Activated naive CD4-positive, alpha-beta T cell treated with anti-CD3 and anti-CD28 coated beads for 36 hours (primary cell): ENCODE measurements at regions not wholly inside any gene's neighbourhood (a gene's known extent, or its start where the extent isn't known, plus 50 kb on each side); places are given as distances from the start of the nearest gene placed in this dataset.

Source experiments
- CTCF ChIA-PET: fragments of 350-600 bp; sonication (Branson Sonifier 250); formaldehyde crosslinking; loops from one replicate; lab custom pipeline; 2021; ENCODE audit warnings: antibody characterized with exemption; lab: Charles Lee
- DNase-seq: peaks from one replicate; pipeline ENCODE4 v3.0.0-alpha.2; 2020
- H3K27ac Mint-ChIP-seq: one replicate; pipeline ENCODE4 v1.8.0; 2021; ENCODE audit warnings: mild to moderate bottlenecking, mixed read lengths
- H3K27me3 Mint-ChIP-seq: one replicate; pipeline ENCODE4 v1.8.0; 2021; ENCODE audit warnings: low read depth, mixed read lengths
- H3K36me3 Mint-ChIP-seq: one replicate; pipeline ENCODE4 v1.8.0; 2021; ENCODE audit warnings: low read depth, mixed read lengths
- H3K4me1 Mint-ChIP-seq: one replicate; pipeline ENCODE4 v1.8.0; 2021; ENCODE audit warnings: low read depth, mixed read lengths
- H3K4me3 Mint-ChIP-seq: one replicate; pipeline ENCODE4 v1.8.0; 2021; ENCODE audit warnings: mild to moderate bottlenecking, moderate library complexity, mixed read lengths
- H3K9me3 Mint-ChIP-seq: one replicate; pipeline ENCODE4 v1.8.0; 2021; ENCODE audit warnings: mixed read lengths
- intact Hi-C: fragments of 100-400 bp; cut with micrococcal nuclease; formaldehyde crosslinking; loops from one replicate; pipeline ENCODE4 v1.15.1; 2023

GRCh38 chr10:47095211-47095610, 184.0 kb downstream of the PTPN20 start:
- Mint-ChIP-seq H3K4me1 (no peaks in the 10 kb centered on the region), H3K36me3 (no peaks in the 10 kb centered on the region), H3K27me3 (no peaks in the 10 kb centered on the region), H3K27ac (no peak overlapping the region), H3K4me3 (no peak overlapping the region), H3K9me3 (no peaks in the 10 kb centered on the region)
- DNase-seq: no peak
- CTCF ChIA-PET: no interaction called here
- intact Hi-C loops: no loop called here

GRCh38 chr10:47095848-47096612, 184.8 kb downstream of the PTPN20 start:
- Mint-ChIP-seq H3K27ac (no peak overlapping the region), H3K36me3 (no peaks in the 10 kb centered on the region), H3K4me1 (no peaks in the 10 kb centered on the region), H3K9me3 (no peaks in the 10 kb centered on the region), H3K4me3 (no peak overlapping the region), H3K27me3 (no peaks in the 10 kb centered on the region)
- intact Hi-C loops: no loop called here
- CTCF ChIA-PET: interaction anchor here (0.6 to 1.6 kb wide), 5 partner anchors 10 to 245 kb away, joined by 3 to 5 read pairs (median 3); no protein-coding TSS in a partner anchor
- DNase-seq: no peak

- CTCF ChIA-PET: no interaction called here
- H3K4me1 Mint-ChIP-seq: no peaks in the 10 kb centered on the region
- H3K27ac Mint-ChIP-seq: no peak overlapping the region
- H3K9me3 Mint-ChIP-seq: no peaks in the 10 kb centered on the region
- no peak for DNase-seq
- intact Hi-C loops: no loop called here
- H3K4me3 Mint-ChIP-seq: no peak overlapping the region
- no peaks in the 10 kb centered on the region for H3K36me3 Mint-ChIP-seq
- no peaks in the 10 kb centered on the region for H3K27me3 Mint-ChIP-seq
These were observed 187.0 kb downstream of the PTPN20 start for GRCh38 chr10:47098238-47098637.

GRCh38 chr10:47098964-47099363, 187.7 kb downstream of the PTPN20 start:
- no peak for DNase-seq
- intact Hi-C loops: no loop called here
- Mint-ChIP-seq H3K9me3 (no peaks in the 10 kb centered on the region), H3K4me1 (no peaks in the 10 kb centered on the region), H3K4me3 (no peak overlapping the region), H3K27ac (no peak overlapping the region), H3K36me3 (no peaks in the 10 kb centered on the region), H3K27me3 (no peaks in the 10 kb centered on the region)
- CTCF ChIA-PET: no interaction called here

- DNase-seq: no peak
- no peak overlapping the region for H3K27ac Mint-ChIP-seq
- no peaks in the 10 kb centered on the region for H3K4me1 Mint-ChIP-seq
- CTCF ChIA-PET: no interaction called here
- no peaks in the 10 kb centered on the region for H3K9me3 Mint-ChIP-seq
- H3K36me3 Mint-ChIP-seq: no peaks in the 10 kb centered on the region
- no peaks in the 10 kb centered on the region for H3K27me3 Mint-ChIP-seq
- no peak overlapping the region for H3K4me3 Mint-ChIP-seq
- intact Hi-C loops: no loop called here
These were observed 188.2 kb downstream of the PTPN20 start for GRCh38 chr10:47099474-47099873.

GRCh38 chr10:47101196-47101595, 190.0 kb downstream of the PTPN20 start:
- no peaks in the 10 kb centered on the region for H3K27me3 Mint-ChIP-seq
- no peak for DNase-seq
- H3K36me3 Mint-ChIP-seq: no peaks in the 10 kb centered on the region
- no peak overlapping the region for H3K27ac Mint-ChIP-seq
- intact Hi-C loops: no loop called here
- no peaks in the 10 kb centered on the region for H3K4me1 Mint-ChIP-seq
- CTCF ChIA-PET: no interaction called here
- no peaks in the 10 kb centered on the region for H3K9me3 Mint-ChIP-seq
- H3K4me3 Mint-ChIP-seq: no peak overlapping the region

- DNase-seq: no peak
- Mint-ChIP-seq H3K36me3 (no peaks in the 10 kb centered on the region), H3K27me3 (no peaks in the 10 kb centered on the region), H3K4me3 (no peak overlapping the region), H3K9me3 (no peaks in the 10 kb centered on the region), H3K4me1 (no peaks in the 10 kb centered on the region), H3K27ac (no peak overlapping the region)
- intact Hi-C loops: no loop called here
- CTCF ChIA-PET: no interaction called here
These were observed 190.6 kb downstream of the PTPN20 start for GRCh38 chr10:47101807-47102206.

- no peaks in the 10 kb centered on the region for H3K36me3 Mint-ChIP-seq
- H3K27me3 Mint-ChIP-seq: no peaks in the 10 kb centered on the region
- H3K9me3 Mint-ChIP-seq: no peaks in the 10 kb centered on the region
- intact Hi-C loops: no loop called here
- no peak for DNase-seq
- H3K27ac Mint-ChIP-seq: no peak overlapping the region
- no peaks in the 10 kb centered on the region for H3K4me1 Mint-ChIP-seq
- no peak overlapping the region for H3K4me3 Mint-ChIP-seq
- CTCF ChIA-PET: interaction anchor here (1.2 kb wide), 1 partner anchor 80 kb away, joined by 3 read pairs; no protein-coding TSS in a partner anchor
These were observed 192.9 kb downstream of the PTPN20 start for GRCh38 chr10:47104151-47104605.

GRCh38 chr10:47104786-47105385, 193.7 kb downstream of the PTPN20 start:
- intact Hi-C loops: no loop called here
- H3K9me3 Mint-ChIP-seq: no peaks in the 10 kb centered on the region
- no peak for DNase-seq
- H3K4me1 Mint-ChIP-seq: no peaks in the 10 kb centered on the region
- H3K36me3 Mint-ChIP-seq: no peaks in the 10 kb centered on the region
- CTCF ChIA-PET: interaction anchor here (1.2 kb wide), 1 partner anchor 80 kb away, joined by 3 read pairs; no protein-coding TSS in a partner anchor
- no peaks in the 10 kb centered on the region for H3K27me3 Mint-ChIP-seq
- no peak overlapping the region for H3K4me3 Mint-ChIP-seq
- H3K27ac Mint-ChIP-seq: no peak overlapping the region

GRCh38 chr10:47107007-47107747, 192.8 kb upstream of the GDF10 start:
- H3K36me3 Mint-ChIP-seq: no peaks in the 10 kb centered on the region
- peaks cover 6% of the 10 kb centered on the region for H3K4me1 Mint-ChIP-seq
- CTCF ChIA-PET: interaction anchor here (1.1 to 1.4 kb wide), 2 partner anchors 59 to 208 kb away, joined by 3 to 4 read pairs; no protein-coding TSS in a partner anchor
- no peak for DNase-seq
- H3K9me3 Mint-ChIP-seq: no peaks in the 10 kb centered on the region
- intact Hi-C loops: no loop called here
- H3K27me3 Mint-ChIP-seq: no peaks in the 10 kb centered on the region
- no peak overlapping the region for H3K4me3 Mint-ChIP-seq
- H3K27ac Mint-ChIP-seq: no peak overlapping the region

GRCh38 chr10:47109906-47110305, 190.1 kb upstream of the GDF10 start:
- Mint-ChIP-seq H3K4me3 (no peak overlapping the region), H3K9me3 (no peaks in the 10 kb centered on the region), H3K4me1 (peaks cover 6% of the 10 kb centered on the region), H3K36me3 (no peaks in the 10 kb centered on the region), H3K27me3 (no peaks in the 10 kb centered on the region), H3K27ac (no peak overlapping the region)
- DNase-seq: no peak
- CTCF ChIA-PET: no interaction called here
- intact Hi-C loops: no loop called here

- no peaks in the 10 kb centered on the region for H3K27me3 Mint-ChIP-seq
- no peaks in the 10 kb centered on the region for H3K36me3 Mint-ChIP-seq
- H3K4me1 Mint-ChIP-seq: peaks cover 6% of the 10 kb centered on the region
- CTCF ChIA-PET: no interaction called here
- H3K4me3 Mint-ChIP-seq: no peak overlapping the region
- no peak overlapping the region for H3K27ac Mint-ChIP-seq
- no peak for DNase-seq
- no peaks in the 10 kb centered on the region for H3K9me3 Mint-ChIP-seq
- intact Hi-C loops: no loop called here
These were observed 188.6 kb upstream of the GDF10 start for GRCh38 chr10:47111329-47111862.
